ENCODE measurements at regions not wholly inside any gene's neighbourhood (a gene's known extent, or its start where the extent isn't known, plus 50 kb on each side); places are given as distances from the start of the nearest gene placed in this dataset.

- 64 to 71% methylated on average over 6 of the region's 6 CpGs for WGBS, 2 donors
- Histone ChIP-seq H3K36me3 (ENCODE audit: control insufficient read depth in 4 of 4, insufficient read depth in 4 of 4, low read length in 4 of 4) (no peaks in the 10 kb centered on the region), H3K27ac (ENCODE audit: low read depth in 1 of 2, low read length in 1 of 2) (no peak overlapping the region), H3K27me3 (ENCODE audit: control insufficient read depth in 3 of 3, insufficient read depth in 3 of 3, low read length in 2 of 3) (no peaks in the 10 kb centered on the region), H3K4me1 (ENCODE audit: control insufficient read depth in 5 of 5, insufficient read depth in 5 of 5, low read length in 5 of 5) (no peaks in the 10 kb centered on the region), H3K4me3 (no peak overlapping the region), H3K9me3 (ENCODE audit: control insufficient read depth in 4 of 4, insufficient read depth in 3 of 4, low read length in 3 of 4) (no peaks in the 10 kb centered on the region), H3K9ac (ENCODE audit: insufficient read depth in 1 of 2, low read length in 2 of 2) (no peak overlapping the region)
- TF ChIP-seq CTCF (IDR thresholded peaks at IDR 0.05; ENCODE audit: control extremely low read depth, extremely low read depth): no peak
- DNase-seq (no peak), ATAC-seq (ENCODE audit: insufficient read depth, low FRiP score) (no peak)
Measured at GRCh38 chr3:104523136-104523535, 843.6 kb upstream of the ALCAM start.

- H3K9ac ChIP-seq (ENCODE audit: insufficient read depth in 1 of 2, low read length in 2 of 2): no peak overlapping the region
- H3K4me3 ChIP-seq: no peak overlapping the region
- H3K9me3 ChIP-seq (ENCODE audit: control insufficient read depth in 4 of 4, insufficient read depth in 3 of 4, low read length in 3 of 4): peaks cover 0 to 10% (median under 1%) of the 10 kb centered on the region in 4 donors
- no peaks in the 10 kb centered on the region for H3K27me3 ChIP-seq (ENCODE audit: control insufficient read depth in 3 of 3, insufficient read depth in 3 of 3, low read length in 2 of 3)
- WGBS, 2 donors: 64 to 74% methylated on average over 3 of the region's 3 CpGs
- ATAC-seq (ENCODE audit: insufficient read depth, low FRiP score): no peak
- H3K36me3 ChIP-seq (ENCODE audit: control insufficient read depth in 4 of 4, insufficient read depth in 4 of 4, low read length in 4 of 4): no peaks in the 10 kb centered on the region
- no peak for DNase-seq
- no peak overlapping the region for H3K27ac ChIP-seq (ENCODE audit: low read depth in 1 of 2, low read length in 1 of 2)
- H3K4me1 ChIP-seq (ENCODE audit: control insufficient read depth in 5 of 5, insufficient read depth in 5 of 5, low read length in 5 of 5): no peaks in the 10 kb centered on the region
- TF ChIP-seq CTCF (IDR thresholded peaks at IDR 0.05; ENCODE audit: control extremely low read depth, extremely low read depth): no peak
Measured at GRCh38 chr3:104526901-104527401, 839.8 kb upstream of the ALCAM start.

GRCh38 chr3:104530934-104531333 is 835.8 kb upstream of the ALCAM start:
- Histone ChIP-seq H3K9me3 (ENCODE audit: control insufficient read depth in 4 of 4, insufficient read depth in 3 of 4, low read length in 3 of 4) (peaks cover 0 to 10% (median 7%) of the 10 kb centered on the region in 4 donors), H3K9ac (ENCODE audit: insufficient read depth in 1 of 2, low read length in 2 of 2) (no peak overlapping the region), H3K36me3 (ENCODE audit: control insufficient read depth in 4 of 4, insufficient read depth in 4 of 4, low read length in 4 of 4) (no peaks in the 10 kb centered on the region), H3K27me3 (ENCODE audit: control insufficient read depth in 3 of 3, insufficient read depth in 3 of 3, low read length in 2 of 3) (no peaks in the 10 kb centered on the region), H3K4me1 (ENCODE audit: control insufficient read depth in 5 of 5, insufficient read depth in 5 of 5, low read length in 5 of 5) (no peaks in the 10 kb centered on the region), H3K4me3 (no peak overlapping the region), H3K27ac (ENCODE audit: low read depth in 1 of 2, low read length in 1 of 2) (no peak overlapping the region)
- no peak for TF ChIP-seq CTCF (IDR thresholded peaks at IDR 0.05; ENCODE audit: control extremely low read depth, extremely low read depth)
- ATAC-seq (ENCODE audit: insufficient read depth, low FRiP score) (no peak), DNase-seq (no peak)
- WGBS, 2 donors: 83 to 85% methylated on average over 8 of the region's 8 CpGs

GRCh38 chr3:104536715-104537114 is 830.0 kb upstream of the ALCAM start:
- H3K9me3 ChIP-seq (ENCODE audit: control insufficient read depth in 4 of 4, insufficient read depth in 3 of 4, low read length in 3 of 4): peaks cover 0 to 9% (median 3%) of the 10 kb centered on the region in 4 donors
- H3K27me3 ChIP-seq (ENCODE audit: control insufficient read depth in 3 of 3, insufficient read depth in 3 of 3, low read length in 2 of 3): no peaks in the 10 kb centered on the region
- H3K4me1 ChIP-seq (ENCODE audit: control insufficient read depth in 5 of 5, insufficient read depth in 5 of 5, low read length in 5 of 5): no peaks in the 10 kb centered on the region
- no peaks in the 10 kb centered on the region for H3K36me3 ChIP-seq (ENCODE audit: control insufficient read depth in 4 of 4, insufficient read depth in 4 of 4, low read length in 4 of 4)
- H3K27ac ChIP-seq (ENCODE audit: low read depth in 1 of 2, low read length in 1 of 2): no peak overlapping the region
- H3K4me3 ChIP-seq: no peak overlapping the region
- ATAC-seq (ENCODE audit: insufficient read depth, low FRiP score) (no peak), DNase-seq (no peak)
- no peak overlapping the region for H3K9ac ChIP-seq (ENCODE audit: insufficient read depth in 1 of 2, low read length in 2 of 2)
- TF ChIP-seq CTCF (IDR thresholded peaks at IDR 0.05; ENCODE audit: control extremely low read depth, extremely low read depth): no peak

All from lung (tissue), 11 donors.